SHP77 treated with DMSO at 0.1 percent for 48 hours (cell line): ENCODE measurements at regions not wholly inside any gene's neighbourhood (a gene's known extent, or its start where the extent isn't known, plus 50 kb on each side); places are given as distances from the start of the nearest gene placed in this dataset.
"Not testable (repeated sequence)": the region's sequence is repeated elsewhere in the genome, so short reads cannot be mapped to it uniquely, and the experiment has no call there.

Experiments used
- DNase-seq: peaks from one replicate; lab custom pipeline; 2025; lab: John Stamatoyannopoulos, UW

DNA sequence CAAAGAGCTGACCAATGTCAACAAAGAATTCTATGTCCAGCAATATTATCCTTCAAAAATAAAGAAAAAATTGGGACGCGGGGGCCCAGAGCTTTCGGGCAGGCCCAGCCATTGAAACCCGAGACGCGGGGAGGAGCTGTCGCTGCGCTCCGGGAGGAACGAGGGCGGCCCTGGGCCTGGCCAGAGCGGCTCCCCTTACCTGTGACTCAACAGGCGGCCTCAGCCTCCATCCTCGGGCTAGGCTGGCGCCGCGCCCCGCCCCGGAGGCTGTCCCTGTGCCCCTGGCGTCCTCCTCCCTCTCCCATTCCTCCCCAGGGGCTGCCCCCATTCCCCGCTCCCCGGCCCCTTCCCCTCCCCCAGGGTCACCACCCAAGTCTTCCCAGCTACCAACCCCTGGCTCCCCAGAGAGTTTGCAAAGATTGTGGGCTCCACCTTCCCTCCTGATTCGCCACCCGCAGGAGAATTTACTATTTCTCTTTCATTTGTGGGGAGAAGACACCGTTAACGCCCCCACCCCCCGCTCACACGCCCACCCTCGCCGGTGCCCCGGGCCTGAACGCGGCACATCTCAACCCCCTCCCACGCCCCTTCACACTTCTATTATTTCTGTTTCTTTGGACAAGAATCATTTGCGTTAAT, 127.9 kb downstream of the ARRDC4 start:
- not testable (repeated sequence) for DNase-seq

DNA sequence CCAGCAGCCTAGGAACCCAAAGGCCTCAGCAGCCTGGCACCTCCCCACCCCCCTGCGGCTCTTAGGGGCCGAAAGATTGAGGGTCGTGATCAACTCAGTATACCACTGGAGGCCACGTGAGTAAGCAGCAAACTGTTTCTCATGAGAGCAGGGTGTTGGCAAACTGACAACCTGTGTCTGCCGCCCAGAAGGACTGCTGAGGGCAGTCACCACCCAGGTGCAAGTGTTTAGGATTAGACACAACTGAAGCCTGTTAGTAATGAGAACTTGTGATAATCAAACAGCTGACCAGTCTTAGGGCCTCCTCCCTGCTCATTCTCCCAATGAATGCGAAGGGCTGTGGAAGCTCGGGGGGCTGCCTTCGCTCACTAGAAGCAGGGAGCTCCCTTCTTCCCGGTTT, 128.8 kb downstream of the ARRDC4 start:
- DNase-seq, result not testable (repeated sequence)

DNA sequence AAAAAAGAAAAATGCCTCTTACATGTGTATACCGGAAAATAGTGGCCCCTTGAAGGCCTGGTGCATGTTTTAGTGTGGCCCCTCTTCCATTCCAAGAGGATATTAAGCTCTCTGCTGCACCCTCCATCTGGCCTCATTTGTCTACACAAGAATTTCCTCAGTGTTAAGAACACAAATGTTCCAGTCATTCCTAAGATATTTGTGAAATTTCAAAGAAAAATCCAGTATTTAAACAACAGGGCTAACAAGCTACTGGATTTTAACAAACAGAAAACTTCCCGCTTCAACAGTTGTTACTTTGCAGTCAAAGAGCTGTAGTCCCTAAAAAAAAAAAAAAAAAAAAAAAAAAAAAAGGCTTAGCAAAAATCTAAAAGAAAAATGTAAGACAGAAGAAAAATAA, 137.5 kb downstream of the ARRDC4 start:
- not testable (repeated sequence) for DNase-seq

DNA sequence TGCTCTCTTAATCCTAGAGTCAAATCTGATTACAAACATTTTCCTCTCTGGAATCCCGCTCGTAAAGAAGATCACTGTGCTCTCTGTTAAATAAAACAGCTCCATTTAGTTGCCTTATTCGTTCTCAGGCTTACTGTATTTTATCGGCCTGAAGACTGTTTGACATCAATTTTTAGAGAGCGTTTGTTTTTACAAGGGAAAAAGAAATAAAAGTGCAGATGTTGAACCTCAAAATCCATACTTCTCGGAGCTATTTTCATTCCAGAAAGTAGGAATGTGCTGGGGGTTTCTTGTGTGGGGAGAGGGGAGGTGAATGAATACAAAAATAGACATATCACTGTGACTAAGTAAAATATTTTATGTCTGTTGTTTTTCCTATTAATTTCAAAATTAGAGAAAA, 140.1 kb downstream of the ARRDC4 start:
- DNase-seq, result not testable (repeated sequence)

DNA sequence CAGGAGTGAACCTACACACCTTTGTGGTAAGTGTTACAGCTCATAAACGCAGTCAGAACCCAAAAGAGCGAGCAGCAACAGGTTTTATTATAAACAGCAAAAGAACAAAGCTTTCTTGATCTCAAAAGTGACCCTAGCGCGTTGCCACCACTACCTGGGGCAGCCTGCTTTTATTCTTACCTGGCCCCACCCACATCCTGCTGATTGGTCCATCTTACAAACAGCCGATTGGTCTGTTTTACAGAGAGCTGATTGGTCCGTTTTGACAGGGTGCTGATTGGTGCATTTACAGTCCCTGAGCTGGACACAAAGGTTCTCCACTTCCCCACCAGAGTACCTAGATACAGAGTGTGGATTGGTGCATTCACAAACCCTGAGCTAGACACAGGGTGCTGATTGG, 143.1 kb downstream of the ARRDC4 start:
- no peak for DNase-seq

DNA sequence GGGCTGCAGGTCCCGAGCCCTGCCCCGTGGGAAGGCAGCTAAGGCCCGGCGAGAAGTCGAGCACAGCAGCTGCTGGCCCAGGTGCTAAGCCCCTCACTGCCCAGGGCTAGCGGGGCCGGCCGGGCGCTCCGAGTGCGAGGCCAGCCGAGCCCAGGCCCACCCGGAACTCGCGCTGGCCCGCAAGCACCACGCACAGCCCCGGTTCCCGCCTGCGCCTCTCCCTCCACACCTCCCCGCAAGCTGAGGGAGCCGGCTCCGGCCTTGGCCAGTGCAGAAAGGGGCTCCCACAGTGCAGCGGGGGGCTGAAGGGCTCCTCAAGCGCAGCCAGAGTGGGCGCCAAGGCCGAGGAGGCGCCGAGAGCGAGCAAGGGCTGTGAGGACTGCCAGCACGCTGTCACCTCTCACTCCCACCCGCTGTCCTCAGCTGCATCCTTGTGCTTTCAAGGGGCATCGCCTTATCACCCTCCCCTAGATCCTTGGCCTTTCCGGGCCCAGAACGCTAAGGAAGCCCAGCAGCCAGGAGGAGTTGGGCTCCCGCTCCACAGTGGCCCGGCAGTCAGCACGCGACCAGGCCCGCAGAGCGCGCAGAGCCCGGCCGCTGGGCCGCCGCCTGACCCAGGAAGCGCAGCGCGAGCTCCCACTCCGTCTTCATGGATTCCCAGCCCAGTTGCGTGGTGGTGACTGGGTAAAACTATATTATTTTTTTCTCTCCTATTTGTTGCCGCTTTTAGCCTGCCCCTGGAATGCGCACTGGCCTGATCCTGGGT, 144.1 kb downstream of the ARRDC4 start:
- not testable (repeated sequence) for DNase-seq

DNA sequence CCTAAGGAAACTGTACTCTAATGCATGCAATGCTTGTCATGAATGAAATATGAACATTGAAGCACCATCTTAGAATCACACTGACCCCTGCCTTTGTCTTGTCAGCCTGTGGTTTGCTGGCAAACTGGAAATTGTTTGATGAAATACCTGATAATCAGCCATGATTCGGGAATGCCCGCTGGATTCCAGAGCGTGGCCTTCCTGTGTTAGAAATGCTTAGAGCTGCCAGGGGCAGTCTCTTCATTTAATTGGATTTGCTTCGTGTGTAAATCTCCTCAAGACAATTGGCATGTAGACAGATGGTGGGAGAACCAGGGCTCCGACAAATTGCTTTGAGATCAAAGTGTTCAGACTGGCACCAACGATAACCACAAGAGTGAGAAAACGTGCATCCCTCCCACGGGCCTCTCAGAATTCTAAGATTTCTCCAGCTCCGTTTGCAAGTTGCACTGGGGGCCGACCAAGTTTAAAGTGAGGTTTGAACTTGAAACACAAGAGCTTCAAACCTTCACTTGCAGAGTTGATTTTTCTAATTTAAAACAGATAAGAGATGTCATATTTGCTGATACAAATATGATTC, 146.2 kb downstream of the ARRDC4 start:
- DNase-seq, result not testable (repeated sequence)

DNA sequence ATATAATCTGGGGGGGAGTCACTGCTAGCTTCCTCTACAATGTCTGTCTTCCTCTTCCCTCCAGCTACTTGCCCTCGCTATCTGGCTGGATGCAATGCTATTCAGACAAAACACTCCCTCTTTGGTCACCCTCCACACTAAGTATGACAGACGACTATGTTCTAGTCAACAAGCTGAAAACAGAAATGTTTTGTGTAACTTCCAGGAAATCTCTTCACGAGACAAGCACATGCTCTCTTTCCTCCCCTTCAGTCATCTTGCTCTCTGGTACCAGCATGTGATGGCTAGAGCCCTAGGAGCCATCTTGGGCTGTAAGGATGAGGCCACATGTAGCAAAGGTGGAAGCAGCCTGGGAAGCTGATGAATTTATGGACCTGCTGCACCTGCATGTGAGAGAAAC, 151.3 kb downstream of the ARRDC4 start:
- DNase-seq, result no peak

DNA sequence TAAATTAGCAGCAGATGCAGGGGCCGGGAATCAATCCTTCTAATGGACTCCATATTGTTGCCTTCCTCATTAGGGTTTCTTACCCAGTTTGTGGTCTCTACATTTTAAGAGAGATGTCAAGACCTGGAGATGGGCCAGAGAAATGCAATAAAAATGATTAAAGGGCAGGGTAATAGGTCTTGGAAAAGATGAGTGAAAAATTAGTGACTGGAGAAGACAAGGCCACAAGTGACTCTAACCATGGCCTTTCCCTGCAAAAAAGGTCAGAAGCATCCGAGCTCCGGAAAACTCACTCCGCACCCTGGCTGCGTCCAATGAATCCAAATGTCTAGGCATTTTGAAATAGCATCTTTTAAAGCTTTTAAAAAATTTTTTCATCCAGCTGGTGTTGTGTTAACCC, 152.8 kb downstream of the ARRDC4 start:
- no peak for DNase-seq

DNA sequence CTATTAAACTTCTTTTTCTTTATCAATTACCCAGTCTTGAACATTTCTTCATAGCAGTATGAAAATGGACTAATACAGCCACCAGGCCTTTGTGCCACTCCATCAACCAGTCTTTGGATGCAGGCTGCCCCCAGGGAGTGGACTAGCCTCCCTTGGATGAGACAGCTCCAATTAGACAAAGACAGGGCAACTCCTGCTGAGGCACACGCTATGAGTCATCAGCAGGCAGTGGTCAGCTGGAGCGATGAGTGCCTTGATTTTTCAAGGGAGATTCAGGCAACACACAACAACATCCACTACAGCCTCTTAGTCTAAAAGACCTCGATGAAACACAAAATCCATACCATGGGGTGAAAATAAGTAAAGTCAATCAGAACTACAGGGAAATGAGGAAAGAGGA, 160.1 kb downstream of the ARRDC4 start:
- DNase-seq, result no peak

DNA sequence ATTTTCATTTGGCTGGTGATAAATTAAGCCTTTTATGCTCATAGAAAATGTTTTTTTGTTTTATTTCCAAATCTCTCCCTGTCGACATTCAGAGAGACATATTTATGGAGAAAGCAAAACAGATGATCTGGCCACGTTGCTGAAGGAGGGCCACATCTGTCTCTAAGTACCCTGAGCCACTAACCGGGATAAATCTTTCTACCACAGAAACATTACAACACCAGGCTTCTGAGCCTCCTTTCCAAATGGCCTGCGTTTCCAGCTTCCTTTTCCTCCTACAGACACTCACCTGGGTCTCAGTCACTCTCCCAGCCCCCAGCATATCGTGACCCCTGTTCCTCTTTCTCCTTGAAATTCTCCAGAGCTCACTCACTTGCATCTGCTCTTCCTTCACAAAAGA, 161.0 kb downstream of the ARRDC4 start:
- DNase-seq, result no peak

DNA sequence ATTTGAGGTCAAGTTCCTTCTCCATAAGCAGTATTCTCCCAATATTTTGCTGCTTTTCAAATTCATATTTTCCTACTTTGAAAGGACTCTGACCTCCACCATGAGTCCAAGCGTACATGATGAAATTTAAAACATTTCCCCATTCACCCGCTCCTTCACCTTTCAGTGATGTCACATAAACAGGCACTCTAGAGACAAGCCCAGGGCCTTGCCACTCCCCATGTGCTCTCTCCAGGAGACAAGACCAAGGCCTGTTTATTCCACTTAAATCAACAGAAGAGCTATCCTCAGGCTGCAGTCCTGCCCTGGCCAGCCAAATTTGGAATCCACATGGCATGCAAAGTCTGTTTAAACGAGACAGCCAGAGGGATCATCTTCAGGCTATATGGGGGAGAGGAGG, 161.5 kb downstream of the ARRDC4 start:
- no peak for DNase-seq

DNA sequence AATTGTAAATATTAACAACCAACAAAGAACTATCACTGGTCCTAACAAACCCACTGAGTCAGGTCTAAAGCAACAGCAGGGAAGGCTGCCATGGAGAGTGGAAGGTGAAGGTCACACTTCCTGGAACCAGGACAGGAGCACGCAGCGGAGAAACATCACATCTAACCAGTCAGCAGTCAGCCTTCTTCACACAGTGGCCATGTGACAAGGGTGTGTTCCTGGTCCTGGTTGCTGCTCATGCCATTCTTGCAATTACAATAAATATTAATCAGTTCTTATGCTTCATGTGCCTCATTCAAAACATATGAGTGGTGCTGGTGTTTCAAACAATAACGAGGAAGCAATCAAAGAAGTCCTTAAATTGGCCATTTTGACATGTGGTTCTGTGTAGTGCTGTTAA, 162.8 kb downstream of the ARRDC4 start:
- no peak for DNase-seq

DNA sequence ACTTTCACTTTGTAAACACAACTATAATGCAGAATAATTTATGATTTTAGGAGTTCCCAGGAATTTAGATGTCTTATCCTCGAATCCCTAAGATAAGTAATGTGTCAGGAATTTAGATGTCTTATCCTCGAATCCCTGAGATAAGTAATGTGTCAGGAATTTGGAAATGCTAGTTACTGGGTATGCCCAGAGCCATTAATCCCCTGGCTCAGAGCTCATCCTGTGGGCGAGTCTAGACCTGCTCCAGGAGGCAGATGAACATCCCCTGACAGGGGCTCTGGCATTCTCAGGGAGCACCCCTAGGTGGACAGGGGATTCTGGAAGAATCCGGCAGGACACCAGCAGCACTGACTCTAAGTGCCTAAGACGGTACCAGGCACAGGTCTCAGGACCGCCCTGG, 163.3 kb downstream of the ARRDC4 start:
- DNase-seq, result no peak

DNA sequence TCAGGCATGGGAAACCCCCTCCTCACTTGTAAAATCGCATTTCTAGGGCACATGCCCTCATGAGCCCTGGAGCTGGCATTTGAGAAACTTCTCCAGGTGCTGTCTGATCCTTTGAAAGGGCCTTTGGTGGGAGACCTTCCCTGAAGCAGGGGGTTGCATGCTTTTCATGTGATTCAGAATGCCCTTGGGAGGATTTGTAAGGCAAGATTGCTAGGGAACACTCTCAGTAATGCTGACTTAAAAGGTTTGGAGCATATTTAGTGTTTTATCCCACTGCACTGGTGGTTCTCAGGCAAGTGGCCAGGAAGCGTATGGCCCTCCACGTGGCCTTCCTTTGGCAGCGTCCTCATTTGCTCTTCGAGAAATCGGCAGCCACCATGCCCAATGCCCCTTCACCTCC, 164.1 kb downstream of the ARRDC4 start:
- no peak for DNase-seq

DNA sequence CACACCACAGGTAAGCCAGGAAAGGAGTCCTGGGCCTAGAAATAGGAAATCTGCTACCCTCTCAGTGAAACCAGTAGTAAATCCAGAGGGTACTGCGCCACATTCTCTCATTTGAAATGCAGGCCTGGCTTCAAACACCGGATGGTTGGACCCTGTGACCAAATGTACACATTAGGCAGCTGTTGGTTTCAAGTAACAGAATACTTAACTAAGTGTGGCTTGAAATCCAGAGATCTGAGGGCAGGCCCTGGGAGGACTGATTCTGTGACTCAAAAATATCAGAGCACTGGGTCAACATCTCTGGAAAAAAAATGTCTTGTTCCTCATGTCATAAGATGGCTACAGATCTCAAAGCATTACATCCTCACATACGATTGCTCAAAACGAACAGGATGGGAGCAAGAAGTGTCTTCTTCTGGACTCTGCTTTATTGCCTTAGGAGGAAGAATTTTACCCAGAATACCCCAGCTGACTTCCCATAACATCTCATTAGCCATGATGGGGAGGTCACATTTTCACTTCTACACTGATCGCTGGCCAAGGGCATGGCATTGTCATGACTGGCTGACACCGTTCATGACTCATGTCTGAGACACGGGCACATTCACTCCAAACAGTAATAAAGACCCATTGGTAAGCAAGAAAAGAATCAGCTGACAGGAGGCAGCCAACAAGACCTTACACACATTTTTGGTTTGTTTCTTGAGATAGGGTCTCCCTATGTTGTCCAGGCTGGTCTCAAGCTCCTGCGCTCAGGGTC, 166.0 kb downstream of the ARRDC4 start:
- no peak for DNase-seq

DNA sequence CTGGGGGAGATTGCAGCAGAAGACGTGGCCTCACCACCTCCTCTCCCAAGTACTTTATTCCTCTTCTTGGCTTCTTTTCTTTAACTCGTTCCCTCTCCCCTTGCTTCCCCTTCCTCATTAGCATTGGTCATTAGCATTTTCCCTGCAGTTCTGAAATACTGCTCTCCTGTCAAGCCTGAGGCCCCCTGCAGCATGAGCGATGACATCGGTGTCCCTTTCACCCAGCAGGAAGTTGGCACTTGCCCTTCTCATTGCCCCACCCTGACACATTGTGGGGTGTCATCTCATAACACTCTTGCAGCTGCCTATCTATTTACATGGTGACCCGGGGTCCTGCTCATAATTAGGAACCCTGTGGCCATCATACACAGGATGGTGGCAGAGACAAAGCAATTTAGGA, 167.1 kb downstream of the ARRDC4 start:
- DNase-seq, result no peak

DNA sequence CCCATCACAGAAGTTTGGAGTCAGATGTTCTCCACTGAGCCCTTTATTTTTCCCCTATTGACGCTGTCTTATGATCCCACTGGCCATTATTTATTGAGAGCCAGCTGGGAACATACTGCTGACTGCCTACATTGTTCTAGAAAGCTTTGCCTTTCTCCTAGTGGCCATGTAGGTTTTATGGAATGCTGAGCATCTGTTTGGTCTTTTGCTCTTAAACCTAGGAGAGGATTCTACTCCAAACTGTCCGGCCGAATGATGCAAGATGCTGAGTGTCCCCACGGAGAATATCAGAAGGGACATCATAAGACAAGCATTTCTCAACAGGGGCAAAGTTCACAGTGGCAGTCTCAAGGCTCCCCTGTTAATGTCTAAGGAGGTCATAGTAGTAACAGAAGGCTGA, 171.4 kb downstream of the ARRDC4 start:
- DNase-seq, result no peak

DNA sequence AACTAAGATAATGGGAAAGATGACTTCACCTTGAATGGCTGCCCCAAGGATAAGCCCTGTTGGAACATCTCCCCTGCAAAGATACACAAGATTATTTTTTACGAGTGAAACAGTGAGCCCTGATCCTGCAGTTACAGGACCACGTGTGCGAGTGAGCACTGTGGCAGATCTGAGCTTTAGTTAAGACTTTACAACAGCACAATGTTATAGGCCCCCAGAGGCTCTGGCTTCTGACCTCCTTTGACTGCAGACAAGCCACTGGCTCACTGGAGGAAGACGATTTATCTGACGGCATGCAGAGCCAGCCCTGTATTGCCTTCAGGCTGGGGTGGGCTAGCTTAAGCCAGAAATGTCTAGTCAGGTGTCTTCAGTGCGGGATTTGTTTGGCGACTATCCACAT, 174.4 kb downstream of the ARRDC4 start:
- no peak for DNase-seq

DNA sequence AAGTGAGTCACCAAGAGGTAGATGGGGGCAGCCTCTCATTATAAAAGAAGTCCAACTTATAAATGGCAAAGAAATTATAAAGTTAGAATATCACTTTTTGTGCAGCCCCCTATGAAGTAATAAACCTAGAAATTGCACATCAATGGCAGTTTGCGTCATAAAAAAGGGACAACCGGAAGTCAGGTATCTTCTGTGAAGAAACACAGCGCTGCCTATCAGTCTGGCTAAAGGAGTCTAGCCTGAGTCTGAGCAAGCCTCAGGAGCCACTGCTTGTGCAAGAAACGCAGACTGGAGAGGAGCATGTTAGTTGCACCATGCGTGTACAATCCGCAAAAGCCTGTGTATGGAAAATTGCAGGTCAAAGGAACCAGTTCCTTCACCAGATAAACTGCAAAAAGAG, 178.4 kb downstream of the ARRDC4 start:
- DNase-seq, result no peak

DNA sequence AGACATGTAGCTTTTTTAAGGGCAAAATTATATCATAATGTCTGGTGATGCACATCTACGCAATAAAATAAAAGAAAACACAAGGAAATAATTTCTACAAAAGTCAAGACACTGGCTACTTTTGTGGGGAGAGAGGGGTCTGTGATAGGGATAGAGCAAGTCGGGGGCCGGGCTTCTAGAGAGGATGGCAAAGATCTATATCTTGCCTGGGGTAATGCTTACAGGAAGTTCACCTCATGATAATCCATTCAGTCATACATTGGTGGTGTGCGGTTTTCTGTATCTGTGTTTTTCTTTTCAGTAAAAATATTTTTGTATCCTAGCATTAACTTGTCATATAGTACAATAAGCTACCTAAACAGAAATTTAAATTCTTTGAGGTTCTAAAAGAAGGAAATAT, 178.8 kb downstream of the ARRDC4 start:
- no peak for DNase-seq

DNA sequence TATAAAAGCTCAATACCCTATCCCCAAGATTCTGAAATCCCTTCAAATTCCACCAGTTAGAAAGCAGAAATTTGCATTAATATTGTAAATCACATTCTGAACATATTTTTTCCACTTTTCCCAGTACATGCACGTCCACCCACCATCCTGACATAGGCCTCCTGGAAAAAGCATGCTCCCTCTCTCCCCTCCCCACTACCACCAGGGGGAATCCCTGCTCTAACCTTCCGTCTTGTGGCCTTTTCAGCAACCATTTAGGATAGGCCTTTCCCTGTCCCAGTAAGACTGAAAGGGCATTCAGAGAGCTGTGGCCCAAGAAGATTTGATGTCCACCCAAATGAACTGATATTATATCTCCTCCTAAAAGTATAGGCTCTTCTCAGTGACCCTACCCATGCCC, 182.1 kb downstream of the ARRDC4 start:
- DNase-seq, result no peak

DNA sequence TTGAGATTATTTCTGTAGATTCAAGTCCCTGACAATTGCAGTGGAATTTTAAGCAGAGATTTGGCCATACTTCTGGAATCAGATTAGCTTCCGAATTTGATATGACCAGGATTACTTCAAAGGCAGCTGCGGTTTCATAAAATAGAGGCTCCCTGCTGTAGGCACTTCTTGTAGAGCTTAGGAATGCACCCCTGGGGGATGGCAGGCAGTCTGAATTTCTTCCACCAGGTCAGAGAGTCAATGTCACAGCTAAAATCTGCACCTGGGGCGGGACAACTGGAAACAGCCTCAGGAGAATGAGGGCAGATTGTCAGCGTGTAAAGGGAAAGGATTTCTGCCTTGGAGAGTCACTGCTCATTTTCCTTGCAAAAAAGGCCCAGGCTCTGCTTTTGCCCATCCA, 182.6 kb downstream of the ARRDC4 start:
- no peak for DNase-seq
